Uterus (tissue), 2 donors: ENCODE measurements at regions not wholly inside any gene's neighbourhood (a gene's known extent, or its start where the extent isn't known, plus 50 kb on each side); places are given as distances from the start of the nearest gene placed in this dataset.

Experiments
- POLR2A ChIP-seq, 2 donors: fragments of 450-650 bp; IDR thresholded peaks; one replicate each; pipeline ENCODE4 v1.6.1; 2016; ENCODE audit warnings: antibody characterized with exemption in 2 of 2, mild to moderate bottlenecking in 1 of 2, moderate library complexity in 1 of 2
- TF ChIP-seq, protein P1 (sequence below), 4 experiments: fragments of 200-600 bp in 2 of 4; fragments of 450-650 bp in 2 of 4; sonication (generic) in 2 of 4; IDR thresholded peaks; one replicate each; pipeline ENCODE4 v1.5.1; 2016 to 2019; ENCODE audit warnings: antibody characterized with exemption in 4 of 4, mild to moderate bottlenecking in 2 of 4, moderate library complexity in 1 of 4

DNA sequence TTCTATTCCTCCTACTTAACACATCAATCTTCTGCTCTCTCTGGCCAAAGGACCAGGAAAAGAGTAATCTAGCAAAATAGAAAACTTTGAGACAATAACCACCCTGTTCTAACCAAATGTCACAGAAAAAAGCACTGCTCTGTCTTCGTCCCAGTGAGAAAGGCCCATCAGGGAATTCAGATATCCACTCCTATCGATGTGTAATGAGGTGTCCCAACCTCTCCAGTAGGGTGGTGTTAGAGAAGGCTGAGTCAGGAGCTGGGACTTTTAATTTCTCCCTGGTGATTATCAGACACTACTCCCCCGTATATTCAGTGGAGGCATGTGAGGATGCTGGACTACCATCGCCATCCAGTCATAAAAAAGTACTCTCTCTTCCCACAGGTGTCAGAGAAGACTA is 130.3 kb downstream of the TMTC3 start:
- TF ChIP-seq, protein P1, sequence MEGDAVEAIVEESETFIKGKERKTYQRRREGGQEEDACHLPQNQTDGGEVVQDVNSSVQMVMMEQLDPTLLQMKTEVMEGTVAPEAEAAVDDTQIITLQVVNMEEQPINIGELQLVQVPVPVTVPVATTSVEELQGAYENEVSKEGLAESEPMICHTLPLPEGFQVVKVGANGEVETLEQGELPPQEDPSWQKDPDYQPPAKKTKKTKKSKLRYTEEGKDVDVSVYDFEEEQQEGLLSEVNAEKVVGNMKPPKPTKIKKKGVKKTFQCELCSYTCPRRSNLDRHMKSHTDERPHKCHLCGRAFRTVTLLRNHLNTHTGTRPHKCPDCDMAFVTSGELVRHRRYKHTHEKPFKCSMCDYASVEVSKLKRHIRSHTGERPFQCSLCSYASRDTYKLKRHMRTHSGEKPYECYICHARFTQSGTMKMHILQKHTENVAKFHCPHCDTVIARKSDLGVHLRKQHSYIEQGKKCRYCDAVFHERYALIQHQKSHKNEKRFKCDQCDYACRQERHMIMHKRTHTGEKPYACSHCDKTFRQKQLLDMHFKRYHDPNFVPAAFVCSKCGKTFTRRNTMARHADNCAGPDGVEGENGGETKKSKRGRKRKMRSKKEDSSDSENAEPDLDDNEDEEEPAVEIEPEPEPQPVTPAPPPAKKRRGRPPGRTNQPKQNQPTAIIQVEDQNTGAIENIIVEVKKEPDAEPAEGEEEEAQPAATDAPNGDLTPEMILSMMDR (IDR thresholded peaks at IDR 0.05) = no peak
- TF ChIP-seq POLR2A (IDR thresholded peaks at IDR 0.05) = no peak
